ENCODE measurements at regions not wholly inside any gene's neighbourhood (a gene's known extent, or its start where the extent isn't known, plus 50 kb on each side); places are given as distances from the start of the nearest gene placed in this dataset.

- TF ChIP-seq CHD1 (IDR thresholded peaks at IDR 0.05; ENCODE audit: low read depth, low read length) (no peak), MXI1 (IDR thresholded peaks at IDR 0.05; ENCODE audit: borderline replicate concordance, low read depth, low read length) (no peak), BHLHE40 (IDR thresholded peaks at IDR 0.05; ENCODE audit: low read depth, low read length) (no peak), RCOR1 (IDR thresholded peaks at IDR 0.05; ENCODE audit: insufficient replicate concordance, low read length) (no peak), MAFK (IDR thresholded peaks at IDR 0.05; ENCODE audit: low read depth, low read length) (no peak), USF2 (IDR thresholded peaks at IDR 0.05; ENCODE audit: low read depth, low read length) (no peak), RAD21 (IDR thresholded peaks at IDR 0.05; ENCODE audit: low read length) (no peak), CEBPB (IDR thresholded peaks at IDR 0.05; ENCODE audit: low read depth, low read length) (no peak), NFE2L2 (IDR thresholded peaks at IDR 0.05; ENCODE audit: low read depth, low read length) (no peak), FOS (IDR thresholded peaks at IDR 0.05; ENCODE audit: low read depth, low read length) (no peak)
- no TSS peak for BruUV-seq (replicated peaks)
- H3K9me1 ChIP-seq (ENCODE audit: insufficient read depth, low read length) = no peaks in the 10 kb centered on the region; the same call in 1 of the 2 replicates
- ATAC-seq (ENCODE audit: low read depth) = no peak
- dilution Hi-C loops (cut with HindIII; ENCODE audit: low sequenced_read_pairs, unreplicated experiment) = no loop called here
- no peak overlapping the region for H2BK5ac ChIP-seq (ENCODE audit: low read depth, low read length, poor library complexity, severe bottlenecking)
- H3K4me1 ChIP-seq (ENCODE audit: control insufficient read depth, insufficient read depth, low read length) = 0 out of 2 replicates have a peak, but pooled peaks cover 2% of the 10 kb centered on the region
- H3K23ac ChIP-seq (ENCODE audit: low read depth, low read length) = no peak overlapping the region
- no peaks in the 10 kb centered on the region for H3K36me3 ChIP-seq (ENCODE audit: control insufficient read depth, insufficient read depth, low read length)
- H2BK20ac ChIP-seq (ENCODE audit: low read depth, low read length) = no peak overlapping the region
- no peak overlapping the region for H3K27ac ChIP-seq (ENCODE audit: insufficient read depth, low read length)
- no peak overlapping the region for H3K4me3 ChIP-seq (ENCODE audit: insufficient read depth, low read depth, low read length)
- no peak overlapping the region for H2BK120ac ChIP-seq (ENCODE audit: low read depth, low read length)
- H3K14ac ChIP-seq (replicated peaks; ENCODE audit: low read depth, low read length) = no peak overlapping the region
- no peak overlapping the region for H3K9ac ChIP-seq (ENCODE audit: low read depth, low read length)
- H4K91ac ChIP-seq (ENCODE audit: insufficient read depth, low read depth, low read length) = peak overlapping the region; percentile 51
- H3K4me2 ChIP-seq (ENCODE audit: low read depth, low read length) = no peak overlapping the region
- H4K5ac ChIP-seq (ENCODE audit: low read depth, low read length) = no peak overlapping the region
- in situ Hi-C loops (cut with MboI; ENCODE audit: low sequenced_read_pairs) = no loop called here
- H3K9me3 ChIP-seq (ENCODE audit: control insufficient read depth, insufficient read depth, low read length) = no peaks in the 10 kb centered on the region
- peak overlapping the region; percentile 9; the same call in 1 of the 2 replicates for H3K4ac ChIP-seq (ENCODE audit: low read depth, low read length)
- no peak overlapping the region for H2AFZ ChIP-seq (replicated peaks; ENCODE audit: low read length, poor library complexity)
- ChIA-PET POLR2A (ENCODE audit: unreplicated experiment) (no interaction called here), CTCF (no interaction called here)
- no peak overlapping the region for H4K8ac ChIP-seq (ENCODE audit: low read depth in 2 of 2, low read length in 2 of 2)
- H2AK5ac ChIP-seq (ENCODE audit: low read depth, low read length) = no peak overlapping the region
- H2AK9ac ChIP-seq (replicated peaks; ENCODE audit: low read depth, low read length, poor library complexity) = no peak overlapping the region
- no peak overlapping the region for H3K56ac ChIP-seq (ENCODE audit: extremely low read depth, insufficient read depth, low read length)
- no peaks in the 10 kb centered on the region for H3K27me3 ChIP-seq (ENCODE audit: control insufficient read depth, insufficient read depth, low read length)
- no peak overlapping the region for H3K18ac ChIP-seq (ENCODE audit: low read depth, low read length)
- intact Hi-C loops (cut with micrococcal nuclease) = no loop called here
- H2BK15ac ChIP-seq (ENCODE audit: low read depth, low read length) = no peak overlapping the region
- no peaks in the 10 kb centered on the region for H3K79me1 ChIP-seq (ENCODE audit: low read depth in 1 of 2, low read length in 2 of 2)
- no peaks in the 10 kb centered on the region for H4K20me1 ChIP-seq (ENCODE audit: insufficient read depth, low read length)
- DNase-seq = no peak
Measured at GRCh38 chr5:153891394-153891793, 147.3 kb downstream of the FAM114A2 start.

Measured in IMR-90 (cell line).